Cardiac muscle cell (in vitro differentiated cells and primary cell): ENCODE measurements at regions not wholly inside any gene's neighbourhood (a gene's known extent, or its start where the extent isn't known, plus 50 kb on each side); places are given as distances from the start of the nearest gene placed in this dataset.

ENCODE experiments used
- DNase-seq, 2 donors: peaks; one replicate each; pipeline versions ENCODE4 v3.0.0 to v3.0.0-alpha.2; 2010 to 2017; ENCODE audit warnings: low read depth in 1 of 2, low spot score in 1 of 2
- H3K27ac ChIP-seq: fragments of 200-600 bp; sonication (generic); 2 replicates; pipeline ENCODE4 v1.5.1; 2016
- H3K27me3 ChIP-seq: fragments of 200-600 bp; sonication (generic); 2 replicates; pipeline ENCODE4 v1.6.0; 2016; ENCODE audit warnings: control low read depth
- H3K36me3 ChIP-seq: fragments of 200-600 bp; sonication (generic); 2 replicates; pipeline ENCODE4 v1.5.1; 2016; ENCODE audit warnings: control low read depth
- H3K4me1 ChIP-seq: fragments of 200-600 bp; sonication (generic); 2 replicates; pipeline ENCODE4 v1.8.1; 2017; ENCODE audit warnings: low read depth, mild to moderate bottlenecking, mixed run types
- H3K4me3 ChIP-seq: fragments of 200-600 bp; sonication (generic); 2 replicates; pipeline ENCODE4 v1.5.1; 2016; ENCODE audit warnings: mild to moderate bottlenecking
- H3K9me3 ChIP-seq: fragments of 200-600 bp; sonication (generic); 2 replicates; pipeline ENCODE4 v1.5.1; 2017; ENCODE audit warnings: low read depth, mild to moderate bottlenecking, control low read depth
- CTCF ChIP-seq: IDR thresholded peaks from 2 replicates; pipeline ENCODE4 v1.5.1; 2012; ENCODE audit warnings: low read depth, mild to moderate bottlenecking, low read length

- peaks cover 73% of the 10 kb centered on the region for H3K27me3 ChIP-seq
- H3K4me1 ChIP-seq, result no peaks in the 10 kb centered on the region
- no peak for TF ChIP-seq CTCF
- no peak for DNase-seq
- H3K9me3 ChIP-seq, result no peaks in the 10 kb centered on the region
- H3K27ac ChIP-seq, result no peak overlapping the region
- no peaks in the 10 kb centered on the region for H3K36me3 ChIP-seq
- no peak overlapping the region for H3K4me3 ChIP-seq
These were observed 113.5 kb upstream of the VPREB1 start for GRCh38 chr22:22130953-22131608.

- Histone ChIP-seq H3K36me3 (no peaks in the 10 kb centered on the region), H3K9me3 (no peaks in the 10 kb centered on the region), H3K4me1 (no peaks in the 10 kb centered on the region), H3K27me3 (peaks cover 67% of the 10 kb centered on the region), H3K27ac (no peak overlapping the region), H3K4me3 (no peak overlapping the region)
- no peak for TF ChIP-seq CTCF
- DNase-seq, result no peak
These were observed 115.2 kb upstream of the VPREB1 start for GRCh38 chr22:22129387-22129786.

- Histone ChIP-seq H3K36me3 (no peaks in the 10 kb centered on the region), H3K9me3 (no peaks in the 10 kb centered on the region), H3K27me3 (peaks cover 66% of the 10 kb centered on the region), H3K4me1 (no peaks in the 10 kb centered on the region), H3K4me3 (no peak overlapping the region), H3K27ac (no peak overlapping the region)
- TF ChIP-seq CTCF, result no peak
- no peak for DNase-seq
These were observed 116.1 kb upstream of the VPREB1 start for GRCh38 chr22:22128440-22128839.

- Histone ChIP-seq H3K4me1 (no peaks in the 10 kb centered on the region), H3K36me3 (no peaks in the 10 kb centered on the region), H3K27ac (no peak overlapping the region), H3K9me3 (no peaks in the 10 kb centered on the region), H3K4me3 (no peak overlapping the region), H3K27me3 (peaks cover 68% of the 10 kb centered on the region)
- no peak for DNase-seq
- no peak for TF ChIP-seq CTCF
These were observed 117.5 kb upstream of the VPREB1 start for GRCh38 chr22:22127100-22127499.

GRCh38 chr22:22125579-22126468 is 118.8 kb upstream of the VPREB1 start:
- Histone ChIP-seq H3K9me3 (no peaks in the 10 kb centered on the region), H3K27ac (no peak overlapping the region), H3K4me1 (no peaks in the 10 kb centered on the region), H3K36me3 (no peaks in the 10 kb centered on the region), H3K4me3 (no peak overlapping the region), H3K27me3 (peaks cover 74% of the 10 kb centered on the region)
- DNase-seq, result no peak
- no peak for TF ChIP-seq CTCF
